Heart right ventricle (tissue), 16 donors: ENCODE measurements at regions not wholly inside any gene's neighbourhood (a gene's known extent, or its start where the extent isn't known, plus 50 kb on each side); places are given as distances from the start of the nearest gene placed in this dataset.

Experiments
- ATAC-seq, 8 donors: fragments of 200-7000 bp; cut with Tn5 transposase; one replicate each; pipeline ENCODE4 v1.9.1; 2020; ENCODE audit warnings: mild to moderate bottlenecking in 8 of 8, moderate library complexity in 8 of 8, moderate number of reproducible peaks in 1 of 8
- DNase-seq, 2 donors: peaks; one replicate each; pipeline ENCODE4 v3.0.0-alpha.2; 2020
- H3K27ac ChIP-seq, 10 donors: fragments of 200-600 bp; sonication (generic) in 2 of 10; one replicate each; pipeline versions ENCODE4 v1.5.0 to v1.8.0; 2020 to 2022; ENCODE audit warnings: mild to moderate bottlenecking in 3 of 10
- H3K27me3 ChIP-seq, 7 donors: fragments of 200-600 bp; one replicate each; pipeline ENCODE4 v1.8.0; 2021 to 2022; ENCODE audit warnings: mild to moderate bottlenecking in 2 of 7
- H3K36me3 ChIP-seq, 9 donors: fragments of 200-600 bp; sonication (generic) in 1 of 9; one replicate each; pipeline versions ENCODE4 v1.5.0 to v1.8.0; 2020 to 2022; ENCODE audit warnings: mild to moderate bottlenecking in 2 of 9
- H3K4me1 ChIP-seq, 9 donors: fragments of 200-600 bp; sonication (generic) in 1 of 9; one replicate each; pipeline versions ENCODE4 v1.5.0 to v1.8.0; 2020 to 2022; ENCODE audit warnings: mild to moderate bottlenecking in 4 of 9
- H3K4me3 ChIP-seq, 10 donors: fragments of 200-600 bp; sonication (generic) in 2 of 10; one replicate each; pipeline versions ENCODE4 v1.5.0 to v1.8.0; 2020 to 2022; ENCODE audit warnings: mild to moderate bottlenecking in 7 of 10, moderate library complexity in 2 of 10
- H3K9me3 ChIP-seq, 11 donors: fragments of 200-600 bp in 10 of 11; sonication (generic) in 2 of 11; one replicate each; pipeline versions ENCODE4 v1.5.0 to v1.8.0; 2013 to 2022; ENCODE audit warnings: mild to moderate bottlenecking in 2 of 11, control low read depth in 1 of 11, moderate library complexity in 1 of 11
- WGBS, 2 donors: extraction: QIAGEN DNeasy Blood & Tissue Kit; methylation state at CpG; one replicate each; pipeline ENCODE4 v1.1.7; 2013; ENCODE audit warnings: inconsistent platforms in 1 of 2; 5-methylcytosine and 5-hydroxymethylcytosine counted together
- intact Hi-C, 10 donors: fragments of 100-400 bp; cut with DNase I; formaldehyde crosslinking; loops; one replicate each; pipeline versions ENCODE4 v1.11.1 to v1.14.2; 2022
- TF ChIP-seq, protein P1 (sequence below), 9 donors: fragments of 200-600 bp; sonication (generic) in 2 of 9; IDR thresholded peaks; one replicate each; pipeline versions ENCODE4 v1.5.0 to v1.8.0; 2021 to 2022; ENCODE audit warnings: antibody characterized with exemption in 9 of 9, mild to moderate bottlenecking in 5 of 9, moderate library complexity in 1 of 9
- donor health status: Arrhythmogenic right ventricular cardiomyopathy.
- donor health status: ischemic (EF 13 %, LVEDD 7.1; RV severe dilation, severe dysfunction).
- donor health status: healthy with polysubstance abuse.
- donor health status: DM: no; HTN: yes; CAD: no.
- donor health status: DM: no; HTN: no; CAD: no.
- donor health status: ischemic (EF 25% LVEDD 6.9; RV normal size, moderate dysfunction).
- donor health status: ischemic (EF 25% LVEDD 5.7; RV mildly dilated, moderate dysfunction).
- donor health status: healthy.
- donor health status: DM: yes; HTN: yes; CAD: no.
- donor health status: Ischemic cardiomyopathy.
- donor health status: ischemic (EF 35%, LVEDD 5.7; RV mildly dilated, moderate dysfunction).
- donor health status: nonischemic (EF 11% LVEDD 7.7; RV severe dilation, severe dysfunction).
- donor health status: DM: yes; HTN: yes; CAD: no.
- donor health status: PGD.
- donor health status: ischemic (EF 29% LVEDD 5.4; RV normal size, mild dysfunction).
- donor health status: nonischemic (EF 23%, LVEDD 6.1; RV moderate dilation, normal function).

DNA sequence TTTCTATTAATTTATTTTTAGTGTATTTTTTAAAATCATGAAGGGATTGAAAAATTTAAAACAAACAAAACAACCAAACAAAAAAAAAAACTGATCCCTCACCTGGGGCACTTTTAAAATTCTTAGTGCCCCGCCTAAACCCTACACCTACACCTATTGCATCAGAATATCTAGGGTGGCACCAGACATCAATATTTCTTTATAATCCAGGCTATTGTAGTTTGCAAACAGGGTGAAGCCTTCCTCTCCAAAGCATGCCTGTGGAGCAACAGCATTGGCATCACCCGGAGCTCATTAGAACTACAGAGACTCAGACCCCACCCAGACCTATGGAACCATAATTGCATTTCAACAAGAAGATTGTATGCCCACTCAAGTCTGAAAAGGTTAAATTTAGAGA is 54.9 kb upstream of the ACP3 start:
- Histone ChIP-seq H3K27me3 (no peaks in the 10 kb centered on the region), H3K27ac (no peak overlapping the region), H3K9me3 (no peaks in the 10 kb centered on the region), H3K4me1 (peaks cover 0 to 2% (median 0%) of the 10 kb centered on the region in 9 donors), H3K4me3 (no peak overlapping the region), H3K36me3 (no peaks in the 10 kb centered on the region)
- 84 to 95% methylated on average over 2 of the region's 2 CpGs for WGBS, 2 donors
- DNase-seq = no peak
- TF ChIP-seq, protein P1, sequence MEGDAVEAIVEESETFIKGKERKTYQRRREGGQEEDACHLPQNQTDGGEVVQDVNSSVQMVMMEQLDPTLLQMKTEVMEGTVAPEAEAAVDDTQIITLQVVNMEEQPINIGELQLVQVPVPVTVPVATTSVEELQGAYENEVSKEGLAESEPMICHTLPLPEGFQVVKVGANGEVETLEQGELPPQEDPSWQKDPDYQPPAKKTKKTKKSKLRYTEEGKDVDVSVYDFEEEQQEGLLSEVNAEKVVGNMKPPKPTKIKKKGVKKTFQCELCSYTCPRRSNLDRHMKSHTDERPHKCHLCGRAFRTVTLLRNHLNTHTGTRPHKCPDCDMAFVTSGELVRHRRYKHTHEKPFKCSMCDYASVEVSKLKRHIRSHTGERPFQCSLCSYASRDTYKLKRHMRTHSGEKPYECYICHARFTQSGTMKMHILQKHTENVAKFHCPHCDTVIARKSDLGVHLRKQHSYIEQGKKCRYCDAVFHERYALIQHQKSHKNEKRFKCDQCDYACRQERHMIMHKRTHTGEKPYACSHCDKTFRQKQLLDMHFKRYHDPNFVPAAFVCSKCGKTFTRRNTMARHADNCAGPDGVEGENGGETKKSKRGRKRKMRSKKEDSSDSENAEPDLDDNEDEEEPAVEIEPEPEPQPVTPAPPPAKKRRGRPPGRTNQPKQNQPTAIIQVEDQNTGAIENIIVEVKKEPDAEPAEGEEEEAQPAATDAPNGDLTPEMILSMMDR (IDR thresholded peaks at IDR 0.05) = no peak
- intact Hi-C loops = loop anchor here in 1 of 10 donors (10.0 kb wide), 1 partner anchor 52 kb away; the partner anchor contains the start of gene ACP3
- no peak for ATAC-seq

DNA sequence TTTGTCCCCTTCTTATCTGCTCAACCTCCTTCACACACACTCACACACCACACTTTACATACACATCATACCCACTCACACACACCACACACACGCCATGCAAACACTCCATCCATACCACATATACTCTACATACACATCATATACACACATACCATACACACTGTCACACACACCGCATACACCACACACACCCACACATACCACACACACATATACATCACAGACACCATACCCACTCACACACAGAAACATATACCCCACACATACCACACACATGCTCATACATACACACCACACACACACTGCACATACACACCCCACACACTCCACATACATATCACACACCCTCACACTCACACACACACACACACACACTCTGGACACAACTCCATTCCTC is 54.3 kb upstream of the ACP3 start:
- 95 to 97% methylated on average over 2 of the region's 2 CpGs for WGBS, 2 donors
- DNase-seq (no peak), ATAC-seq (no peak)
- no peaks in the 10 kb centered on the region for H3K27me3 ChIP-seq
- no peaks in the 10 kb centered on the region for H3K9me3 ChIP-seq
- intact Hi-C loops = loop anchor here in 1 of 10 donors (10.0 kb wide), 1 partner anchor 52 kb away; the partner anchor contains the start of gene ACP3
- H3K36me3 ChIP-seq = no peaks in the 10 kb centered on the region
- no peaks in the 10 kb centered on the region for H3K4me1 ChIP-seq
- TF ChIP-seq, protein P1 (IDR thresholded peaks at IDR 0.05) = no peak
- no peak overlapping the region for H3K4me3 ChIP-seq
- H3K27ac ChIP-seq = no peak overlapping the region

DNA sequence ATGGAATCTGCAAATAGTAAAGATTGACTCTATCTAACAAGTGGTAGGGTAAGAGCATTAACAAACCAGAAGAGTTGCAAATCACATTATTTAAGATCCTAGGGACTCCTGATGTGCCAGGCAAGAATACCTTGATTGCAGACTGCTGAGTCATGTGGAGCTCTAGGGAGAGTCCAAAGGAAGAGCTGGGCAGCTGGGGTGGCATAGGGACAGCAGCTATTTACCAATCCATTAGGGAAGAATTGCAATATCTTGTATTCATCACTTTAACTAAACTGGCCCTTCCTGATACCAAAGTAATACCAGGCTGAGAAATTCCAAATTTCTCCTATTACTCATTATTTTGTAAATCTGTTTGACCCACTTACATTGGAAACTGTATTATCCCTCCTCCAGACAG is 52.2 kb upstream of the ACP3 start:
- DNase-seq (no peak), ATAC-seq (no peak)
- no peaks in the 10 kb centered on the region for H3K36me3 ChIP-seq
- intact Hi-C loops = loop anchor here in 2 of 10 donors (5.0 to 10.0 kb wide), 2 partner anchors 50 to 72 kb away; partner anchors contain the start of gene ACP3 (in 1 of the 2)
- no peaks in the 10 kb centered on the region for H3K9me3 ChIP-seq
- no peak overlapping the region for H3K27ac ChIP-seq
- no peaks in the 10 kb centered on the region for H3K27me3 ChIP-seq
- H3K4me3 ChIP-seq = no peak overlapping the region
- TF ChIP-seq, protein P1 (IDR thresholded peaks at IDR 0.05) = no peak
- no peaks in the 10 kb centered on the region for H3K4me1 ChIP-seq

DNA sequence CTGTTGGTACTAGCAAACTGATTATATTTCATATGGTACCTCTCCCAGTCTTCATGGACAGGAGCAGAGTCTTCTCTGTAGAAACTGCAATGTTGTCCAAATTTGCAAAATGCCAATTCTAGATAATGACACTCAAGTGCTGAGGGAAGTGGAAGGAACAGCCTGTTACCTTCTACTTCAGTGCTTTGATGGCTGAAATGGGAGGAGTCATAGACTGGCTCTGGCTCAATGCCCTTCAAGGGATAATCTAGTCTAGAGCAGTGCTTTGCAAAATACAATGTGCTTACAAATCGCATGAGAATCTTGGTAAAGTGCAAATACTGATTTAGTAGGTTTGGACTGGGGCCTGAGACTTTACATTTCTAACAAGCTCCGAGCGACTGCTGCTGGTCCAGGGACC is 51.7 kb upstream of the ACP3 start:
- Histone ChIP-seq H3K4me1 (no peaks in the 10 kb centered on the region), H3K9me3 (no peaks in the 10 kb centered on the region), H3K27ac (no peak overlapping the region), H3K27me3 (no peaks in the 10 kb centered on the region), H3K36me3 (no peaks in the 10 kb centered on the region), H3K4me3 (no peak overlapping the region)
- ATAC-seq (no peak), DNase-seq (no peak)
- TF ChIP-seq, protein P1 (IDR thresholded peaks at IDR 0.05) = no peak
- WGBS, 2 donors = 88 to 92% methylated on average over 3 of the region's 3 CpGs
- intact Hi-C loops = loop anchor here in 2 of 10 donors (5.0 to 10.0 kb wide), 2 partner anchors 49 to 72 kb away; partner anchors contain the start of gene ACP3 (in 1 of the 2)
